Thoracic aorta (tissue), 2 donors: ENCODE measurements at regions not wholly inside any gene's neighbourhood (a gene's known extent, or its start where the extent isn't known, plus 50 kb on each side); places are given as distances from the start of the nearest gene placed in this dataset.
A peak's percentile ranks its signal among the peaks of the same experiment; 100 is the strongest.

Experiments
- ATAC-seq: fragments of 150-250 bp; one replicate; pipeline ENCODE4 v1.8.0; 2017; ENCODE audit warnings: low read depth; ENCODE audit not compliant: insufficient number of reproducible peaks, low FRiP score
- DNase-seq: peaks from one replicate; pipeline ENCODE4 v3.0.0-alpha.2; 2020; ENCODE audit warnings: low spot score
- H3K27ac ChIP-seq, 2 donors: fragments of 200-600 bp; sonication (generic); 1 replicate in 1 of 2; 2 replicates in 1 of 2; pipeline ENCODE4 v1.5.1; 2016; ENCODE audit warnings: mild to moderate bottlenecking in 2 of 2, moderate library complexity in 2 of 2
- H3K27me3 ChIP-seq: fragments of 200-600 bp; sonication (generic); replicated peaks from 2 replicates; pipeline ENCODE4 v1.6.0; 2016; ENCODE audit warnings: mild to moderate bottlenecking; ENCODE audit not compliant: insufficient read depth
- H3K36me3 ChIP-seq: fragments of 200-600 bp; sonication (generic); one replicate; pipeline ENCODE4 v1.5.1; 2016
- H3K4me1 ChIP-seq, 2 donors: fragments of 200-600 bp; sonication (generic); 1 replicate in 1 of 2; 2 replicates in 1 of 2; pipeline versions ENCODE4 v1.5.1 to v1.6.0; 2016; ENCODE audit warnings: low read depth in 2 of 2, mild to moderate bottlenecking in 1 of 2; ENCODE audit not compliant: control insufficient read depth in 1 of 2
- H3K4me3 ChIP-seq: fragments of 200-600 bp; sonication (generic); 2 replicates; pipeline ENCODE4 v1.5.1; 2016; ENCODE audit warnings: mild to moderate bottlenecking
- H3K9me3 ChIP-seq: fragments of 200-600 bp; sonication (generic); 2 replicates; pipeline ENCODE4 v1.5.1; 2016
- CTCF ChIP-seq: fragments of 200-600 bp; sonication (generic); IDR thresholded peaks from one replicate; pipeline ENCODE4 v1.5.1; 2019; ENCODE audit warnings: antibody characterized with exemption

- peak overlapping the region; percentile 90 to 94 for H3K27ac ChIP-seq
- no peaks in the 10 kb centered on the region for H3K9me3 ChIP-seq
- H3K36me3 ChIP-seq, result no peaks in the 10 kb centered on the region
- TF ChIP-seq CTCF, result no peak
- peak; percentile 85 for ATAC-seq
- H3K27me3 ChIP-seq, result no peaks in the 10 kb centered on the region
- peak; percentile 48 for DNase-seq
- H3K4me3 ChIP-seq, result peak overlapping the region; percentile 61
- peaks cover 24 to 46% of the 10 kb centered on the region in 2 donors for H3K4me1 ChIP-seq
Observed at GRCh38 chr10:3467052-3467951, 294.7 kb upstream of the PITRM1 start.

- peak overlapping the region in 1 of 2 donors; percentile 5 for H3K27ac ChIP-seq
- DNase-seq (no peak), ATAC-seq (no peak)
- H3K4me1 ChIP-seq, result peaks cover 21 to 42% of the 10 kb centered on the region in 2 donors
- no peak overlapping the region for H3K4me3 ChIP-seq
- no peaks in the 10 kb centered on the region for H3K36me3 ChIP-seq
- H3K27me3 ChIP-seq, result no peaks in the 10 kb centered on the region
- H3K9me3 ChIP-seq, result no peaks in the 10 kb centered on the region
- TF ChIP-seq CTCF, result no peak
Observed at GRCh38 chr10:3465406-3465891, 292.9 kb upstream of the PITRM1 start.

- H3K27ac ChIP-seq, result peak overlapping the region in 1 of 2 donors; percentile 5
- ATAC-seq, result no peak
- peaks cover 21 to 38% of the 10 kb centered on the region in 2 donors for H3K4me1 ChIP-seq
- H3K4me3 ChIP-seq, result no peak overlapping the region
- no peaks in the 10 kb centered on the region for H3K9me3 ChIP-seq
- no peak for TF ChIP-seq CTCF
- H3K27me3 ChIP-seq, result no peaks in the 10 kb centered on the region
- no peaks in the 10 kb centered on the region for H3K36me3 ChIP-seq
- no peak for DNase-seq
Observed at GRCh38 chr10:3464760-3465405, 292.3 kb upstream of the PITRM1 start.

- H3K27ac ChIP-seq, result no peak overlapping the region
- no peak for TF ChIP-seq CTCF
Observed at GRCh38 chr10:3460420-3461128, 288.0 kb upstream of the PITRM1 start.

More at GRCh38 chr10:3460420-3461128, 288.0 kb upstream of the PITRM1 start:
- no peaks in the 10 kb centered on the region for H3K27me3 ChIP-seq
- ATAC-seq (no peak), DNase-seq (no peak)
- H3K4me3 ChIP-seq, result no peak overlapping the region
- no peaks in the 10 kb centered on the region for H3K9me3 ChIP-seq
- H3K4me1 ChIP-seq, result peaks cover 0 to 4% of the 10 kb centered on the region in 2 donors
- no peaks in the 10 kb centered on the region for H3K36me3 ChIP-seq
